ENCODE measurements at regions not wholly inside any gene's neighbourhood (a gene's known extent, or its start where the extent isn't known, plus 50 kb on each side); places are given as distances from the start of the nearest gene placed in this dataset.
"Not testable (repeated sequence)": the region's sequence is repeated elsewhere in the genome, so short reads cannot be mapped to it uniquely, and the experiment has no call there.

DNA sequence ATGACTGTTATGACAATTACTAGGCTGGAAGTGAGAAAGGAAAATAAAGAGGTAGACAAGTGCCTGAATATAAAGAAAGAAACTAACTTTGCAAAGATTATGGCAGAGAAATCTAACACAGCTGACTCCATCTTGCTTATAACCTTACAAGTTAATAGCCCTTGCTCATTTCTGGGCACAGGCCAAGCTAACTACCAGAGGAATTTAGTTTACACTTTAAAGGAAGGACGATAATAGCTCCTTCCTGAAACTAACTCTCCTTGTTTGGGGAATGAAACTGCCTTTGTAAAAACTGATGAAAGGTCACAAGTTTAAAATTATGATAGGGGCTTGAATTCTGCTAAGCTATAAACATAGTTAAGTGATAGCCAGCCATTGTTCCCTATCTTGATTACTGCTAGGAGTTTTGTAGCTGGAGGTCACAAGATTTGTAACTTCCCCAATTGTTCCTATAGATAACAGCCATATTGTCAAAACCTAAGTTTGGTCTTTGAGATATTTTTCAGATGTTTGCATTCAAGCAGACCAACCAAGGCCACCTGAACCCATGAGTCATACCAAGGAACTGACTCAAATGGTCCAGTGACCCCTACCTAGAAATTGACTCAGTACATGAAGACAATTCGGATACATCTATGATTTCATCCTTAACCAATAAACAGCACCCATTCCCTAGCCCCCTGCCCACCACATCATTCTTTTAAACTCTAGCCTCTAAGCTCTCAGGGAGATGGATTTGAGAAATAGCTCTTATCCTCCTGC, 209.2 kb upstream of the LRATD1 start:
- DNase-seq: no peak

DNA sequence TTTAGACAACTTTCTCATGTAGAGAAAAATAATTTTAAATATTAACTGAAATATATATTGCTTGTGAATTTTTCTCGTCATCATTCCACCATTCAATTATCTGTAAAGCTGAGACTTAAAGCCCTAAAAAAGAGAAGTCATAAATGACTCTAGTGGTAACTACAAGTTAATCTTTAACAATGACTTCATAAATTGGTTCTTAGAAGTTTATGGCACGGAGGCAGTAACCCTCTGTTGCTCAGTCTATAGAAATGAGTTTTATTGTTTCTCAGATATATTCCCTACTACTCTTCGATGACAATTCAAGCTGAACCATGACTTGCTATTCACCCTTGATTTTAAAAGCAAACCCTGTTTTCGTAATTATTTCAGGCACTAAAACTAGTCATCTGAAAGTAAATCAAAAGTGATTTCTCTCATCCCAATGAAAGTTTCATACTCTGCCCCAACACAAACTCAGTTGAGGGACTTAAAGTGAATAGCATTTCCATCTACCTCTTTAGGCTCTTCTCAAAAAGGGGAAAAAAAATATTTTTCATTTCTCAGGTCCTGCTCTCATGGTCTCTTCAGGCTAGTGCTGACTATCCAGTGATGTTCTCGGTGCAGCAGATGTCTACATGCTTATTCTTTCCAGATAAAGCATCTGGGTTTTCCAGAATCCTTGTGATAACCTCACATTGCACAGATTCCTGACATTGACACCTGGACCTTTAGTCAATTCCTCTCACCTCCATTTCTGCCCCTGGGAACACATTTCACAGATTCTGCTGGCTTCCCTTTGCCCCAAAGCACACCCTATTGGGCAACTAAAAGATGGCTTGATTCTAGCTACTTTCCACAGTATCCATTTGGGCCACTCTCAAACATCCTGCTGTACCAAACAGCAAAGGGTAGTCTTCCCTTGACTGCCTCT, 207.8 kb upstream of the LRATD1 start:
- DNase-seq: no peak

DNA sequence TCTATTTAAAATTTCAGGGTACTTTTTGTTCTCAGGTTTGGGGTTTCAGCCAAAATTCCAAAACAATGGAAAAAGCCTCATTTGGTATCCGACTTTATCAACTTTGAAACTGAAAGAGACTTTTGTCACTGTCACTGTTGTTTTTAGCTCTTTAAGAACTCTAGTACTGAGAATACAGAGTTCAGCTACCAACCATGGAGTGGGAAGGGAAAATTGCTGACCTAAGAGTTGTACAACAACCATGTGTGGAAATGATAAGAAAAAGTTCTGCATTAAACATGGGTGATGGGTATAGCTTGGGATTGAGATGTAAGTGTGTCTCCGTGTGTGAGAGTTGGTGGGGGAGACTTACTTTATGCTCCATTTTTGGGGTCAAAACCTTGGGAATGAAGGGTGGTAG, 206.6 kb upstream of the LRATD1 start:
- no peak for DNase-seq

DNA sequence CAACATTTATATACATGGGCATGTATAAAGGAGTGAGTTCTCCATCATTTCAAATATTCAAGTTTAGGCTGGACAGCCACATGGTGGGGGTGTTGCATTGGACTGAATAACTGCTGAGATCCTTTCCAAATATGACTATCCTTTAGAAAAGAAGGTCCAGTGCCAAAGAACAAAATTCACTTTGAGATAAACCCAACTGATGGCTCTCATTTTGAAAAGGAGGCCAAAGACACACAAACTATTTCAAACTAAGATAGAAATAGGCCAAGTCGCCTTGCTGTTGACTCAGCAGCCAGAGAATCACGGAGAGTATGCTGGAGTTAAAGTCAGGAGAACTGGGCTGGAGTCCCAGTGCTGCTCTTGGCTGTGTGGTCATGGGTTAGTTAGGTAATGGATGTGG, 204.5 kb upstream of the LRATD1 start:
- peak; percentile 18 to 52 (median 46) for DNase-seq

DNA sequence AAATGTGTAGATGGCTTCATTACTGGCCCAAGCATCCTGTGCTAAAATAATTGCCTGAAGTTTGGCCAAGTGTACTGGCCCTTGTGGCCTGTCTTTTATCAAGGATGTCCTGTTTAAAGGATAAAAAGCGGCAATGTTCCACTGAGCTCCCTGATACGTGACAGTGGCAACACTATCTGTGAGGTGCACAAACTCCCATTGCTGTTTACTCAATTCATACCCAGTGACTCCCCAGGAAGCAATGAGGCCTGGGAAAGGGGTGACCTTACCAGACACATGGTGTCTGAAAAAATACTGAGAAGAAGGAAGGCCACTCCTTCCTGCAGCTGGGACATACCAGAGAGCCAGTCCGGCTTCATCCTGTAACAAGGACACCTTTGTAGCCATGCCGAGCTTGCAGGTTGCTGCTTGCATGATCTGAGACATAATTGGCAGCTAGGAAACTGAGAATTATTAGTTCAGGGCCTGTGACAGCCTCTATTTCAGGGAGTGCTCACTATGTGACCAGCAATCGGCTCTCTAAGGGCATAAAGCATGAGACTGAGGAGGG, 198.5 kb upstream of the LRATD1 start:
- DNase-seq: no peak

DNA sequence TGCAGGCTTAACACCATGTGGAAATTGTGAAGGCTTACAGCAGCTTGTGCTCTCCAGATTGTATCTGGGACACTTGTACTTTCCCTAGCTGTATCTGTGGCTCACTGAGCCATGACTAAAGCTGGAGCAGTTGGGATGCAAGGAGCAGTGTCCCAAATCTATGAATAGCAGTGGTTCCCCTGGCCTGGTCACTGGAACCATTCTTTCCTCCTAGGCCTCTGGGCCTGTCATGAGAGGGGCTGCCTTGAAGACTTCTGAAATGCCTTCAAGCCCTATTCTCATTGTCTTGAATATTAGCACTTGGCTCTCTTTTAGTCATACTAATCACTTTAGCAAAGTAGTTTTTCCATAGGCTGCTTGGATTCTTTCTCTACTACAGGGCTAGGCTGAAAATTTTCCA, 186.8 kb upstream of the LRATD1 start:
- no peak for DNase-seq

DNA sequence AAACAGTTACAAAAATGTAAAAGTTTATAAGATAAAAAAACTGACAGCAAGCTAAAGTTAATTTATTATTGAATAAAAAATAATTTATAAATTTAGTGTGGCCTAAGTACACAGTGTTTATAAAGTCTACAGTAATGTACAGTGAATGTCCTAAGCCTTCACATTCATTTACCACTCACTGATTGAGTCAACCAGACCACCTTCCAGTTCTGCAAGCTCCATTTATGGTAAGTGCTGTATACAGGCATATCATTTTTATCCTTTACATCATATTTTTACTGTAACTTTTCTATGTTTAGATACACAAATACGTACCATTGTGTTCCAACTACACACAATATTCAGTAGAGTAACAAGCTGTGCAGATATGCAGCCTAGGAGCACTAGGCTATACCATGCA, 184.2 kb upstream of the LRATD1 start:
- no peak for DNase-seq

DNA sequence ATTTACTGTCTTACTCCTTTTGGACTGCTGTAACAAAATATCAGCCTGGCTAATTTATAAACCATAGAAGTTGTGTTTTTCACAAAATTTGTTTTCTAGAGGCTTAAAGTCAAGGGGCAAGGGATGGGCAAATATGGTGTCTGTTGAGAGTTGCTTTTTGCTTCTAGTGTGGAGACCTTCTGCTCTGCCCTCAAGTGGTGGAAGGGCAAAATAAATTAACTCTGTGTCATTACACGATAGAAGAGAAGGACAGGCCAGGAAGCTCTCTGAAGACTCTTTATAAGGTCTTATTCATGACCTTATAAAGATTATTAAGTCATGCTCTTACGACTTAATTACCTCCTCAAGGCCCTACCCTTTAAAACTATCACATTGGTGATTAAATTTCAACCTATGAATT, 181.2 kb upstream of the LRATD1 start:
- no peak for DNase-seq

DNA sequence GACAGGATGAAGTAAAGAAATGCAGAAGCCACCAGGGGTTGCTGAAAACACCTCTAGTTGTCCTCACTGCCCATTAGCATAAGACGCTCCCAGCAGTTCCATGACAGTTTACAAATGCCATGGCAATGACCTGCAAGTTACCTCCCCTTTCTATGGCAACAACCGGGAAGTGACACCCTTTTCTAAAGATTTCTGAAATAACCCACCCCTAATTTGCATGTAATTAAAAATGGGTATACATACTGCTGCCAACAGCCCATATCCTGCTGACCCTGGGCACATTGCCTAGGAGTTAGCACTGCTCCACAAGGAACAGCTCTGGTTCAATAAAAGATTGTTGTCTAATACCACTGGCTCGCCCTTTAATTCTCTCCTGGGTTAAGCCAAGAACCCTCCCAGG, 178.3 kb upstream of the LRATD1 start:
- DNase-seq: no peak

DNA sequence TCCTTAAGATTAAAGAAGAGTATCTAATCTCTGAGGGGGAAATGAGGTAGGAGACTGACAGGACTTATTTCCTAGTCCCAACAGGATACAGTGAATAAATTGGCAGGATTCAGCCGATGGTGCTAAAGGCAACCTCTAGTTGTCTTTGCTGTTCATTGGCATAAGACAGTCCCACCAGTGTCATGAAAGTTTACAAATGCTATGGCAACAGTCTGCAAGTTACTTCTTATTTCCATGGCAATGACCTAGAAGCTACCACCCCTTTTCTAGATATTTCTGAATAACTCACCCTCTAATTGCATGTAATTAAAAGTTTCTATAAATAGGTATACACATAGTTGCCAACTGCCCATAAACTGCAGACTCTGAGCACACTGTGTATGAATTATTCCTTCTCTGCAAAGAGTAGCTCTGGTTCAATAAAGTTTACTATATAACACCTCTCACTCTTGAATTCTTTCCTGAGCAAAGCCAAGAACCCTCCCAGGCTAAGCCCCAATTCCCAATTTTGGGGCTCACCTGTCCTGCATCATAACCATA, 172.7 kb upstream of the LRATD1 start:
- no peak for DNase-seq

DNA sequence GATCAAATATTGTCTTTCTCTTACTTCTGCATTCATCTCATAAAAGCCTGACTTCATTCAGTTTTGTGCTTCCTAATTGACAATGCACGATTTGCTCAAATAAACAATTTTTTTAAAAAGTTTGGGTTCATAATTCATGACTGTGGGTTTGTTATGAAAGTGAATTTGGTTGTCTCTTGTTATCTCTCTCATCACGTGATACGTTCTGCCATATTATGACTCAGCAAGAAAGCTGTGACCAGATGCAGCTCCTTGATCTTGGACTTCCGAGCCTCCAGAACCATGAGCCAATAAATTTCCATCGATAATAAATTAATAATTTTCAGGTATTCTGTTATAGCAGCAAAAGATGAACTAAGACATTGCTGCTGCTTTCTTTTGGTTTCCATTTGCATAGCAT, 156.5 kb upstream of the LRATD1 start:
- no peak for DNase-seq

DNA sequence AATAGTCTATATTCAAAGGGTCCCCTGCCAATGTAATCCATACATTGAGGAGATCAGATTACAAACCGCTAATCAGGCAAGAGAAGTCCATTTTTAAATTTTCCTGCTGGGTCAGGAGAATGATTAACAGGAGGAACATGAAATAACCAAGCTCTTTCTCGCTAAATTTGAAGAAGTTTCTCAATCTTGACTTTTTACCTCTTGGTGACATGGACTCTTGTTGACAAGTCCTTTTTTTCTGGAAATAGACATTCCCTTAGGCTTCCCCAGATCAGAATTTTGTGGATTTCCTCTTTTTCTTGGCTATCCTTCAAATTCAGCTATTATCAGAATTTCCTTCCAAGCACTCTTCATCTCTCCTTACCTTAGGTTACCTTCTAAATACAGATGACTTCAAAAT, 153.0 kb upstream of the LRATD1 start:
- DNase-seq: no peak

DNA sequence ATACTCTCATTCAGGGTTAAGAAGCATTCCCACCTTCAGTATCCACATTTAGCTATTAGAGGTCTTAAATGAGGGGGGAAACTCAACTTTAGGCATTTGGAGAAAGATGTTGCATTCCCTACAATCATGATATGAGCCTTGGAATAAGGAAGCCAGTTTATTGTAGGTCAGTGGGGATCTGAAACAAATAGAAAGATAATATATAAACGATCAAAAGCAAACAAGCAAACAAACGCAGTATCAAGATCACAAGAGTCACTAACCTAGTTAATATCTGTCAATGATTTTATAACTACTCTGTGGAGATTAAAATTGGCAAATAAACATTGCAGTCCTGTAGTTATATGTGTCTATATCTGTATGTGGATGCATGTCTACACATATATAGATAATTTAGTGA, 152.4 kb upstream of the LRATD1 start:
- DNase-seq: no peak

DNA sequence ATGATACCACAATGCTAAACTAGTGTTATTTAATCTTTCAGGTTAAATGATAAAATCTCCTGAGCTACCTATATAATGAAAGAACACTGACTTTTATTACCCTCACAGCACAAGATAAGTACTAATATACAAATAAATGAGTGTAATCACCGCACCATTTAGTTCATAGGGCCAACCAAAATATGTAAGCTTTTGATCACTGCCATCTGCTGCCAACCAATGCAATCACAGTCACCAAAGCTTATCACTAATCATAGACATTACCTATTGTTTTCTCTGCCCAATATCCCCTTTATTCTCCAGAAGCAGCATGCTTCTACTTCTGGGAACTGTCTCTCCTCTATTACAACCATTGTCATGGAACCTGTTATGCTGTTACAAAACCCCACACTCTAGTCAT, 151.6 kb upstream of the LRATD1 start:
- DNase-seq: no peak

DNA sequence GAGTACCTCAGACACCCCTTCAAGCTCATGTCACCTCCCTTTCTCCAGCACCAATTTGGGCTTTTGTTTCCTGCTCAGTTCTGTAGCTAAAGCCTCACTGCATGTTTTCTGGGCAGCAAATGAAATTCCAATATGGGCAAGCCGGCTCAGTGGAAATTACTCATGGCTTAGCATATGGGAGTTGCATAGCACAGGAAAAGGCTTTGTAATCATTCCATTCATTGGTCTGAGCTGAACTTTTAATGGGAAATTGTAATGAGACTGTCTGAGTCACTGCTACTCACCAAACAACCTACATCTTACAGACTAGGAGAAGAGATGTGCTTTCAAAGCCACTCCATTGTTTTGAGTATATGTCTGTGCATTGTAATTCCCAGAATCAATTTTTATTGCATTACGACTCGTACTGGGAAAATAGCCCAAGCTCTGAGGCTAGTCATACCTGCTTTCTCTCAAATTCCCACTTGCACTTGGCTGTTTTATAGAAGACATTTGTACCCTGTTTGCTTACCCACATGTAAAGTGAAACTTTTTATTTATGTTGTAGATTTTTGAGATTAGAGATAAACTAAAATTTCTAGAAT, 139.5 kb upstream of the LRATD1 start:
- peak in 2 of 3 donors; percentile 5 to 78 for DNase-seq

DNA sequence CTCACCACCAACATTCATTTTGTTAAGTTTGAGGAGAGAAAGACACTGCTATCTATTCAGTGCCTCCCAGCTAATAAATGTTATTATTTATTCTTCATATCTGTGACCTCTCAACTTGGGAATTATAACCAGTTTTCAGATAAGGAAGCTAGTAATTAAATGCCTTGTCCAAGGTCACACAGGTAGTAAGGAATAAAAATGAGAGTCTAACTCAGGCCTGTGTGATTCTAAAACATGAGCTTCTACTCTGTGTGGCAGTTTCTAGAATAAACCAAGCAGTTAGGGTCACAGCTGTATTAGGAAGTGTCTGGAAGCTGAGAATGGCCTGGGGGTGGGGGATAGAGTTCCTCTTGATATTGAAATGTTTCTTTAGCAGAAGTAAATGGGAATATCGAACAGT, 137.8 kb upstream of the LRATD1 start:
- DNase-seq: no peak

DNA sequence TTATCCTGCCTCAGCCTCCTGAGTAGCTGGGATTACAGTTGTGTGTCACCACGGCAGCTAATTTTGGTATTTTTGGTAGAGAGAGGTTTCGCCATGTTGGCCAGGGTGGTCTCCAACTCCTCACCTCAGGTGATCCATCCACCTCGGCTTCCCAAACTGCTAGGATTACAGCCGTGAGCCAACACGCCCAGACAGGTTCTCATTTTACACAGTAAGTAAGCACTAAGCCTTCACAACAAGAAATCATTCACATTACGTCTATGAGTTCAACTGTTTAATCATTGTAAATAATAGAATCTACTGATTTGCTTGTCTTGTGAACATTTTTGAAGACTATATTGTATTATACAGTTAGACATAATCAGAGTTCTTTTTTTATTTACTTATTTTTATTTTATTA, 131.5 kb upstream of the LRATD1 start:
- no peak for DNase-seq

DNA sequence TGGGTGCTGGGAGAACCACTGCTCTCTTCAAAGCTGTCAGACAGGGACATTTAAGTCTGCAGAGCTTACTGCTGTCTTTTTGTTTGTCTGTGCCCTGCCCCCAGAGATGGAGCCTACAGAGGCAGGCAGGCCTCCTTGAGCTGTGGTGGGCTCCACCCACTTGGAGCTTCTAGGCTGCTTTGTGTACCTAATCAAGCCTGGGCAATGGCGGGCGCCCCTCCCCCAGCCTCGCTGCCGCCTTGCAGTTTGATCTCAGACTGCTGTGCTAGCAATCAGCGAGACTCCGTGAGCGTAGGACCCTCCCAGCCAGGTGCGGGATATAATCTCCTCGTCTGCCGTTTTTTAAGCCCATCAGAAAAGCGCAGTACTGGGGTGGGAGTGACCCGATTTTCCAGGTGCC, 125.6 kb upstream of the LRATD1 start:
- DNase-seq: not testable (repeated sequence)

DNA sequence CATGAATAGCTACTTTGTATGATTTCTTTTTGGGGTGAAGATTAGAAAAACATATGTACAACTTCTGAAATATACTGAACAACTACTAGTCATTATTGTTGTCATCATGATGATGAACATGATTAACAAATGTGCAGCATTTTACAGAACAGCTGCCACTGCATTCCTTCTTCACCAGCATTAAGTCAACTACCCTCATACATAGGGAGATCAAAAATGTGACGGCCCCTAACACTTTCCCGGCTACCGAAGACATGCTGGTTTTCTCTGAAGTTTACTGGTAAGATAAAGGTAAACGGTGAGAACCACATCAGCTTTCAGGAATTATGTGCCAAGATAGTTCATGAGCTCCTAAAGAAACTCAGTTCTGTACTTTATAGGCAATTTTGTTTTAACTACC, 121.0 kb upstream of the LRATD1 start:
- DNase-seq: no peak

DNA sequence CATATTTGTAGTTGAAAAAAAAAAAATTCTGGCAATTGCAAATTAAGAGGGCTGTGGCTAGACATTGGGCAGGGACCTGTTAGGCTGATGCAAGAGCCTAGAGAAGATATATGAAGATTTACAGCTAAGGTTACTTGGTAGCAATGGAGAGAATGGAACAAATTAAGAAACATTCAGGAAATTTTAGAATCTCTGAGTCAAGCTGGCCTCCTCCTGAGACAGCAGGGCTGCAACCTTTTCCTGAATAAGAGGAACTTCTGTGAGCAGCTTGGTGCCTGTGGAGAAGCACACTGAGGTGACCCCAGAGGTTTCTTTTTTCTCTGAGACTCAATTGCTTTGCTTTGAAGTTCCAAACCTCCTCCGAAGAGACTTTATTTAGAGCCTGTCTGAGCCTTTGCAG, 118.6 kb upstream of the LRATD1 start:
- no peak for DNase-seq

DNA sequence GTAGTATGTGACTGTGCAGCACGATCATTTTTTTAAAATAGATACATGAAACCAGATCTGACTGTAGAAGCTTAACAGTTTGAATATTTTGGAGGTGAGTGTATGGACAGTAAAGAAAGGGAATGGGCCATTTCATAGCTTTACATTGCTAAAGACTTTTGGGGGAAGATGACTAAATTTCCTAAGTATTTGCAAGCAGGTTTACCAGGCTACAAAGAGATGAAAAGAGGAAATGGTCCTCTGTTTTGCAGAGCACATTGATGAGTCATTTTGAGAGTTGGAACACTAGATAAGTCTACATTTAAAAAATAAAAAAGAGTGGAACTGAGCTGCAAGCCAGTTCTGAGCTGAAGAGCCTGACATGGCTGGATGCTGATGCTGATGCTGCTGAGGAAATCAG, 115.7 kb upstream of the LRATD1 start:
- peak in 1 of 3 donors; percentile 92 for DNase-seq

DNA sequence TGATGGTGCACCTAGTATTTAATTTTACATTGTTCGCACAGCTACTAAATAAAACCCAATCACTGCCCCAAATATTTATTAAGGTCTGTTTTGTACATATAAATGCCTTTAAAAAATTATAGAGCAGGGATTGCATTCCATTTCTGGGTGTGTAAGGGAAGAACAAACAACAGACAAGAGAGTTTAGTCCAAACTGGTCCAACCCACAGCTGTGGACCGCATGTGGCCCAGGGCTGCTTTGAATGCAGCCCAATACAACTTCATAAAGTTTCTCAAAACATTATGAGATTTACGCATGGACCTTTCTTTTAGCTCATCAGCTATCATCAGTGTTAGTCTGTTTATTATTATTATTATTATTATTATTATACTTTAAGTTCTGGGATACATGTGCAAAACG, 114.8 kb upstream of the LRATD1 start:
- no peak for DNase-seq

All from muscle of back (tissue), 3 donors.